ENCODE measurements at regions not wholly inside any gene's neighbourhood (a gene's known extent, or its start where the extent isn't known, plus 50 kb on each side); places are given as distances from the start of the nearest gene placed in this dataset.

DNA sequence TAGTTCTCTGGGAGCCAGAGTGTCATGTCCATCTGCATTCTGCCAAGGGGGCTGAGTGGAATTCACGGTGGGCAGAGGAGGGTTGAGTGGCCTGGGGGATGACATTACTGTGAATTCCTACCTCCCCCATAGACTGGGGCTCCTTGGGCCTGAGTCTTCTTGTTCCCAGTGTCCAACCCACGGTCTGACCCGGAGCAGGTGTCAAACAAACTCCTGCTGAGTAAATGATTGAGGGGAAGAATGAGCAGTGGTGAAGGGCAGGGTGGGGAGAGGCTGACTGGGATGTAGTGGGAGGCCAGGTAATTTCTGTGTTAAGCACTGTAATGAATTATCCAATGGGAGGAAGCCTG is 597.6 kb downstream of the MATN1 start:
- no peak overlapping the region for H2AFZ ChIP-seq (ENCODE audit: low read depth)
- no peaks in the 10 kb centered on the region for H3K36me3 ChIP-seq (ENCODE audit: insufficient read depth)
- no peaks in the 10 kb centered on the region for H3K4me1 ChIP-seq (ENCODE audit: low read depth, poor library complexity, severe bottlenecking)
- TF ChIP-seq, protein P1, sequence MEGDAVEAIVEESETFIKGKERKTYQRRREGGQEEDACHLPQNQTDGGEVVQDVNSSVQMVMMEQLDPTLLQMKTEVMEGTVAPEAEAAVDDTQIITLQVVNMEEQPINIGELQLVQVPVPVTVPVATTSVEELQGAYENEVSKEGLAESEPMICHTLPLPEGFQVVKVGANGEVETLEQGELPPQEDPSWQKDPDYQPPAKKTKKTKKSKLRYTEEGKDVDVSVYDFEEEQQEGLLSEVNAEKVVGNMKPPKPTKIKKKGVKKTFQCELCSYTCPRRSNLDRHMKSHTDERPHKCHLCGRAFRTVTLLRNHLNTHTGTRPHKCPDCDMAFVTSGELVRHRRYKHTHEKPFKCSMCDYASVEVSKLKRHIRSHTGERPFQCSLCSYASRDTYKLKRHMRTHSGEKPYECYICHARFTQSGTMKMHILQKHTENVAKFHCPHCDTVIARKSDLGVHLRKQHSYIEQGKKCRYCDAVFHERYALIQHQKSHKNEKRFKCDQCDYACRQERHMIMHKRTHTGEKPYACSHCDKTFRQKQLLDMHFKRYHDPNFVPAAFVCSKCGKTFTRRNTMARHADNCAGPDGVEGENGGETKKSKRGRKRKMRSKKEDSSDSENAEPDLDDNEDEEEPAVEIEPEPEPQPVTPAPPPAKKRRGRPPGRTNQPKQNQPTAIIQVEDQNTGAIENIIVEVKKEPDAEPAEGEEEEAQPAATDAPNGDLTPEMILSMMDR (conservative IDR thresholded peaks at IDR 0.05; ENCODE audit: low read depth, low read length), result no peak
- H4K20me1 ChIP-seq (ENCODE audit: insufficient read depth), result no peaks in the 10 kb centered on the region
- H3K27me3 ChIP-seq (ENCODE audit: insufficient read depth, low read depth), result peaks cover 1% of the 10 kb centered on the region; the same call in 1 of the 2 replicates
- H3K79me2 ChIP-seq (ENCODE audit: insufficient read depth, low read depth), result no peaks in the 10 kb centered on the region
- H3K9ac ChIP-seq, result no peak overlapping the region
- no peak overlapping the region for H3K4me2 ChIP-seq
- no peak overlapping the region for H3K4me3 ChIP-seq (IDR thresholded peaks at IDR 0.05; ENCODE audit: insufficient read depth, low read depth, low read length)
- no peak overlapping the region for H3K27ac ChIP-seq

DNA sequence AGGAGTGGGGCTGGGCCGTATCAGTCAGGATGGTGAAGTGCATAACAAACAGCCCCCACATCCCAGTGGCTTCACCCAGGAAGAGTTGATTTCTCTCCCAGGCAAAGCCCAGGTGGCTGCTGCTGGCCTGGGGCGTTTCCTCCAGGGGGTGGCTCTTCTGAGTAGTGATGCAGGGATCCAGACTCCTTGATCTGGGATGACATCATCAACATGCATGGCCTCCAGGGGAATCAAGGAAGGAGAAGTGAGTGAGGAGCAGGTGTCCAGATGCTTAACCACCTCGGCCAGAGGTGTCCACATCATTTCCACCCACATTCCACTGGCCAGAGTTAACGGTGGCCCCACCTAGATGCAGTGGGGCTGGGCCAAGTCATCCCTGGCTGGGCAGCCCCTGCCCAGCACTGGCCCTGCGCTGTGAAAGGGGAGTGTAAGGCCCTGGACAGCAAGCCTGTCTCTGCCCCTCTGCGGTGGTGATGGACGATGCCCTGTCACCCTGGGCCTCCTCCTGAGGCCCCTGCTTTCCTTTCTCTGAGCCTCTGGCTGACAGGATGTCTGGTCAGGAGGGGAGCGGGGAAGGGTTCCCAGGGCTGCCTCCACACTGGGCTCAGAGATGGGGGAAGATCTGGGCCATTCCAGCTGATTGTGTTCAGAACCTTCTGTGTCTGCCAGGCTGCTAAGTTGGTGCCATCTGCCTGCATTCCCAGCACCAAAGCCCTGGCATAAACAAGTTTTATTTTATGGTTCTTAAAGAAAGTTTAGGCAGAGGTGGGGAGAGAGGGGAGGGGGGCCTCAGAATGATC is 598.2 kb downstream of the MATN1 start:
- Histone ChIP-seq H3K4me3 (IDR thresholded peaks at IDR 0.05; ENCODE audit: insufficient read depth, low read depth, low read length) (no peak overlapping the region), H3K27me3 (ENCODE audit: insufficient read depth, low read depth) (peaks cover 2% of the 10 kb centered on the region; the same call in 1 of the 2 replicates), H3K4me1 (ENCODE audit: low read depth, poor library complexity, severe bottlenecking) (no peaks in the 10 kb centered on the region), H3K4me2 (no peak overlapping the region), H3K79me2 (ENCODE audit: insufficient read depth, low read depth) (no peaks in the 10 kb centered on the region), H3K36me3 (ENCODE audit: insufficient read depth) (no peaks in the 10 kb centered on the region), H3K9ac (no peak overlapping the region), H2AFZ (ENCODE audit: low read depth) (no peak overlapping the region), H3K27ac (no peak overlapping the region), H4K20me1 (ENCODE audit: insufficient read depth) (no peaks in the 10 kb centered on the region)
- TF ChIP-seq, protein P1 (conservative IDR thresholded peaks at IDR 0.05; ENCODE audit: low read depth, low read length), result no peak

DNA sequence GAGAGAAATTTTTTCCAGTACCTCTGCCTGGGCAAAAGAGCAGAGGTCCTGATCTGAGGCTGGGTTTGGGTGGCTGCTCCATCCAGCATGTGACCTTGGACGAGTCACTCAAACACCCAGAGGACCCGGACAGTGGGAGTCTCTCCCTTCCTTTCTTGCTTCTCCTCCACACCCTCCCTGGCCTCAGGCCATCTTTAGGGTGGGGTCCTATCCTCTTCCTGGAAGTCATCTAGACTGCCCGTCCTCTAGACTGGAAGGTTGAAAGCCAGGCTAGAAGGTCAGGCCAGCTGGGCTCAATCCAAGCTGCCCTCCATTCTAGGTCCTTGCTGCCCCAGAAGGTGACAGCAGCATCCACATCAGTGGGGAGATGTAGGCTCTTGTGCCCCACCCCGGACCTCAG is 599.5 kb downstream of the MATN1 start:
- H3K4me3 ChIP-seq (IDR thresholded peaks at IDR 0.05; ENCODE audit: insufficient read depth, low read depth, low read length), result no peak overlapping the region
- no peak overlapping the region for H3K9ac ChIP-seq
- H3K79me2 ChIP-seq (ENCODE audit: insufficient read depth, low read depth), result no peaks in the 10 kb centered on the region
- TF ChIP-seq, protein P1 (conservative IDR thresholded peaks at IDR 0.05; ENCODE audit: low read depth, low read length), result no peak
- H3K4me2 ChIP-seq, result no peak overlapping the region
- H4K20me1 ChIP-seq (ENCODE audit: insufficient read depth), result no peaks in the 10 kb centered on the region
- H2AFZ ChIP-seq (ENCODE audit: low read depth), result no peak overlapping the region
- H3K27ac ChIP-seq, result no peak overlapping the region
- H3K4me1 ChIP-seq (ENCODE audit: low read depth, poor library complexity, severe bottlenecking), result no peaks in the 10 kb centered on the region
- peaks cover 2% of the 10 kb centered on the region; the same call in 1 of the 2 replicates for H3K27me3 ChIP-seq (ENCODE audit: insufficient read depth, low read depth)
- H3K36me3 ChIP-seq (ENCODE audit: insufficient read depth), result no peaks in the 10 kb centered on the region

DNA sequence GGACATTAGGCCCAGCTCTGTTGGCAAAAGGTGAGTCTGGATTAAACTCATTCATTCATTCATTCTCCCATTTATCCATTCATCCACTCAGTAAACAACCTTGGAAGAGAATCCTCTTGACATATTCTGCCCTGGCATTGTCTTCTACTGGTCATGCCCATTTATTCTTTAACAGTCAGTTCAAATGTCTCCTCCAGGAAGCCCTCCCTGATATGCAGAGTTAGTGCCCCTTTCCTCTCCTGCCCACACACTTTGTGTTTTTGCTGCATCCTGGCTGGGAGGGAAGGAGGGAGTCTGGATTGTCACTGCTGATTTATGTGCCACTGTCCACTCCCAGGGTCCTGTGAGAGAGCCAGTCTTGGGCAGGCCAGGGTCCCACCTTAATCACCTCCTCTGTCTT is 600.3 kb downstream of the MATN1 start:
- Histone ChIP-seq H2AFZ (ENCODE audit: low read depth) (no peak overlapping the region), H3K27me3 (ENCODE audit: insufficient read depth, low read depth) (peaks cover 4% of the 10 kb centered on the region; the same call in 1 of the 2 replicates), H4K20me1 (ENCODE audit: insufficient read depth) (no peaks in the 10 kb centered on the region), H3K4me2 (no peak overlapping the region), H3K79me2 (ENCODE audit: insufficient read depth, low read depth) (no peaks in the 10 kb centered on the region), H3K36me3 (ENCODE audit: insufficient read depth) (no peaks in the 10 kb centered on the region), H3K4me1 (ENCODE audit: low read depth, poor library complexity, severe bottlenecking) (no peaks in the 10 kb centered on the region), H3K4me3 (IDR thresholded peaks at IDR 0.05; ENCODE audit: insufficient read depth, low read depth, low read length) (no peak overlapping the region), H3K9ac (no peak overlapping the region), H3K27ac (no peak overlapping the region)
- TF ChIP-seq, protein P1 (conservative IDR thresholded peaks at IDR 0.05; ENCODE audit: low read depth, low read length), result no peak

Data from KMS-11 (cell line).